ENCODE measurements at regions not wholly inside any gene's neighbourhood (a gene's known extent, or its start where the extent isn't known, plus 50 kb on each side); places are given as distances from the start of the nearest gene placed in this dataset.

DNA sequence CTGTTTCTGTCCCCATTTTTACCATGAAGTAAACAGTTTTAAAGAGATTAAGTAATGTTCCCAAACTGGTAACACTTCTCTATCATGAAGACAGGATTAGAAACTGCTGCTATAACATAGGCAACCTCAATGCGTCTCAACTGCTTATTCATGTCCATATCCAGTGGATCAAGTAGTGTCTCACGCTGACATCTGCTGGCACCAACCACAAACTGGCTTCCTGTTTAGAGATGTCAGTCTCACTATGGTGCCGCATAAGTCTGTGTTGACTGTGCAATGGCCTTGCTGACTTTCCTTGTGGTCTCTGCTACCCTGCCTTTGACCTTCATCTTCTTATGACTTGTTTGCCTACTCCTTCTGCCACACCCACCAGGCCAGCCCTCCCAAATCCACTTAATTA, 369.6 kb upstream of the DPP6 start:
- TF ChIP-seq SP1 (IDR thresholded peaks at IDR 0.05) (no peak), CTCF (IDR thresholded peaks at IDR 0.05; ENCODE audit: low read depth, low read length, missing input control) (no peak), JUND (IDR thresholded peaks at IDR 0.05) (no peak)

Measured in liver (tissue), 3 donors.